GM12875 (cell line): ENCODE measurements at regions not wholly inside any gene's neighbourhood (a gene's known extent, or its start where the extent isn't known, plus 50 kb on each side); places are given as distances from the start of the nearest gene placed in this dataset.

ENCODE experiments used
- H3K4me3 ChIP-seq: one replicate; pipeline ENCODE4 v1.5.1; 2011; ENCODE audit warnings: low read depth, low read length, control low read depth
- TF ChIP-seq, protein P1 (sequence below): IDR thresholded peaks from 2 replicates; pipeline ENCODE4 v1.5.1; 2011; ENCODE audit warnings: low read depth, mild to moderate bottlenecking, control low read depth, inconsistent platforms, low read length, moderate library complexity, borderline replicate concordance; ENCODE audit not compliant: insufficient read depth

DNA sequence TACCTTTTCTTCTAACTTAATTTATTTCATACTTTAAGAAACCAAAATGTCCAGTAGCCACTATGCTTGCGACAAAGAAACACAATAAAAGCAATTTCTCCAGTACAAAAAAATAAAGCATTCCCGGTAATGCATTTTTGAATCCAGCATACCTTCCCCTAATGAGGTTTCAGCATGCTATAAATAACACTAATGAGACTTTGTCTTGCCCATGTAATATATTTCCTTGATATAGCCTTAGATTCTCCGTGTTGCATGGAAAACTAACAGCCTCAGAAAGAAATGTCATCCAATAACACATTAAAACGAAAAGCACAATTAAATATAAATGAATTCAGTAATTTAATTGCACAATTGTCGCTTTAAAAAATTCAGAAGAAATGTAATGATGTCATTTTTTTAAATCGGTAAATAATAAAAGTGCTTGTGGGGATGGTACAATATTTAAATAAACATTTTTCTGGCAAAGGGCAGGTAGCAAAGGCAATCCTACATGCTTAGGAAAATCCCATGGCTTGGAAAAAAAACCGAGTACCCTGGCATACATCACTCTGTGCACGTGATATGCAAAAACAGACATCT, 225.2 kb upstream of the PPARGC1A start:
- TF ChIP-seq, protein P1, sequence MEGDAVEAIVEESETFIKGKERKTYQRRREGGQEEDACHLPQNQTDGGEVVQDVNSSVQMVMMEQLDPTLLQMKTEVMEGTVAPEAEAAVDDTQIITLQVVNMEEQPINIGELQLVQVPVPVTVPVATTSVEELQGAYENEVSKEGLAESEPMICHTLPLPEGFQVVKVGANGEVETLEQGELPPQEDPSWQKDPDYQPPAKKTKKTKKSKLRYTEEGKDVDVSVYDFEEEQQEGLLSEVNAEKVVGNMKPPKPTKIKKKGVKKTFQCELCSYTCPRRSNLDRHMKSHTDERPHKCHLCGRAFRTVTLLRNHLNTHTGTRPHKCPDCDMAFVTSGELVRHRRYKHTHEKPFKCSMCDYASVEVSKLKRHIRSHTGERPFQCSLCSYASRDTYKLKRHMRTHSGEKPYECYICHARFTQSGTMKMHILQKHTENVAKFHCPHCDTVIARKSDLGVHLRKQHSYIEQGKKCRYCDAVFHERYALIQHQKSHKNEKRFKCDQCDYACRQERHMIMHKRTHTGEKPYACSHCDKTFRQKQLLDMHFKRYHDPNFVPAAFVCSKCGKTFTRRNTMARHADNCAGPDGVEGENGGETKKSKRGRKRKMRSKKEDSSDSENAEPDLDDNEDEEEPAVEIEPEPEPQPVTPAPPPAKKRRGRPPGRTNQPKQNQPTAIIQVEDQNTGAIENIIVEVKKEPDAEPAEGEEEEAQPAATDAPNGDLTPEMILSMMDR = no peak
- no peak overlapping the region for H3K4me3 ChIP-seq

- TF ChIP-seq, protein P1 = no peak
- H3K4me3 ChIP-seq = no peak overlapping the region
Observed at GRCh38 chr4:24114444-24114843, 224.6 kb upstream of the PPARGC1A start.

GRCh38 chr4:24112466-24112865, 222.6 kb upstream of the PPARGC1A start:
- TF ChIP-seq, protein P1 = no peak
- H3K4me3 ChIP-seq = no peak overlapping the region

DNA sequence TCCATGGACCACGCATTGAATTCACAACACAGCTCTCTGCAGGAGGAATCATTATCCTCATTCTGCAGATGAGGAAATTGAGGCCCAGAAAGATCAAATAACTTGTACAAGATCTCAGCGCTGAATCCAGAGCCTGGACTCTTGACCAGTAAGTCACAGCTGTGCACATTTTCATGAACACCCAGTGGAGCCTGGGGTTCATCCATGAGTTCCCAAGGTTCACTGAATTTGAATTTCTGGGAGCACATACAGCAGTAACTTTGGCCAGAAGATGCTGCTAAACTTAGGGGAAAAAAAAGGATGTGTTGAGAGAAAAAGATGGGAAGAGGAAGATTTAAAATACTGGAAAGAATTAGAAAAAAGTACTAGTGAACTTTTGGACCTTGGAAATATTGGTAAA, 218.7 kb upstream of the PPARGC1A start:
- TF ChIP-seq, protein P1 = no peak
- H3K4me3 ChIP-seq = no peak overlapping the region

GRCh38 chr4:24105327-24106038, 215.6 kb upstream of the PPARGC1A start:
- no peak overlapping the region for H3K4me3 ChIP-seq
- TF ChIP-seq, protein P1 = no peak

DNA sequence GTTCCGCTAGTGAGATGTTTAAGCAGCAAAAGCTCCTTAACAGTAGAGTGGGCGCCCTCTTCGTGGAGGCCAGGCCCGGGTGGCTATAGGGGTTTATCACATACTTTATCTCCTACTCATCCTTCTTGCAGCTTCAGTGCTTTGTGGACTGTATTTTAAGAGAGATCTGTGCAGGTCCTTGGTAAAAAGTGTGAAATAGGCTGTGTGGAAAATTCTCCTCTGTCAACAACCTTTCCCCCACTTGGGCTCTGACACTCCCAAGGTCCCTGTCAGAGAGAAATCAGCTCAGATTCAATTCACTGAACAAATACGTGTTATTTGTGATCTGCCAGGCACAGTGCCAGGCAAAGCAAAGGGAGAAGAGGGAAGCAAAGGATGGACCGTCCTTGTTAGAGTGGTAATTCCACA, 214.3 kb upstream of the PPARGC1A start:
- TF ChIP-seq, protein P1 = no peak
- H3K4me3 ChIP-seq = no peak overlapping the region
